GM23338 (cell line): ENCODE measurements at regions not wholly inside any gene's neighbourhood (a gene's known extent, or its start where the extent isn't known, plus 50 kb on each side); places are given as distances from the start of the nearest gene placed in this dataset.

Experiments
- CTCF ChIP-seq, 2 experiments: fragments of 200-600 bp in 1 of 2; sonication (generic) in 1 of 2; conservative IDR thresholded peaks; 2 replicates each; pipeline versions ENCODE4 v1.5.1 to v1.6.1; 2016 to 2017; ENCODE audit warnings: antibody characterized with exemption in 2 of 2, low read depth in 2 of 2, mild to moderate bottlenecking in 2 of 2, moderate library complexity in 1 of 2
- EZH2 ChIP-seq: fragments of 200-600 bp; sonication (generic); IDR thresholded peaks from one replicate; pipeline ENCODE4 v1.8.0; 2017; ENCODE audit warnings: antibody characterized with exemption, mild to moderate bottlenecking, low read depth; ENCODE audit not compliant: unreplicated experiment
- EZH2phosphoT487 ChIP-seq: fragments of 200-600 bp; sonication (generic); IDR thresholded peaks from one replicate; pipeline ENCODE4 v1.8.1; 2018; ENCODE audit warnings: antibody characterized with exemption; ENCODE audit not compliant: unreplicated experiment
- JUNB ChIP-seq: IDR thresholded peaks from one replicate; pipeline ENCODE4 v1.6.1; 2016; ENCODE audit warnings: antibody characterized with exemption; ENCODE audit not compliant: unreplicated experiment
- POLR2AphosphoS5 ChIP-seq: IDR thresholded peaks from 2 replicates; pipeline ENCODE4 v1.6.1; 2016; ENCODE audit warnings: antibody characterized with exemption, low read depth
- REST ChIP-seq: IDR thresholded peaks from one replicate; pipeline ENCODE4 v1.6.1; 2018; ENCODE audit warnings: antibody characterized with exemption; ENCODE audit not compliant: unreplicated experiment
- ZNF462 ChIP-seq: fragments of 250-450 bp; sonication (Bioruptor Pico); IDR thresholded peaks from 2 replicates; pipeline ENCODE4 v1.5.0; 2020; ENCODE audit warnings: mild to moderate bottlenecking, moderate library complexity

- TF ChIP-seq CTCF (conservative IDR thresholded peaks at IDR 0.05; ENCODE audit: low read depth in 2 of 2) = no peak
- TF ChIP-seq EZH2 = no peak
- TF ChIP-seq POLR2AphosphoS5 = no peak
- no peak for TF ChIP-seq REST
- TF ChIP-seq EZH2phosphoT487 = no peak
- TF ChIP-seq ZNF462 (CRISPR knock-in tag) = no peak
- TF ChIP-seq JUNB = no peak
Observed at GRCh38 chr5:175384724-175385552, 59.0 kb downstream of the DRD1 start.
